Activated CD4-positive, alpha-beta T cell treated with anti-CD3 and anti-CD28 coated beads, Interleukin-2, Interleukin-4, amounts not matched to agents 100 ng/mL and 50 ng/mL, durations not matched to agents 16 hours and 8 hours (primary cell): ENCODE measurements at regions not wholly inside any gene's neighbourhood (a gene's known extent, or its start where the extent isn't known, plus 50 kb on each side); places are given as distances from the start of the nearest gene placed in this dataset.

ENCODE experiments used
- DNase-seq: peaks from one replicate; pipeline ENCODE4 v3.0.0-alpha.2; 2020; ENCODE audit warnings: low spot score

DNA sequence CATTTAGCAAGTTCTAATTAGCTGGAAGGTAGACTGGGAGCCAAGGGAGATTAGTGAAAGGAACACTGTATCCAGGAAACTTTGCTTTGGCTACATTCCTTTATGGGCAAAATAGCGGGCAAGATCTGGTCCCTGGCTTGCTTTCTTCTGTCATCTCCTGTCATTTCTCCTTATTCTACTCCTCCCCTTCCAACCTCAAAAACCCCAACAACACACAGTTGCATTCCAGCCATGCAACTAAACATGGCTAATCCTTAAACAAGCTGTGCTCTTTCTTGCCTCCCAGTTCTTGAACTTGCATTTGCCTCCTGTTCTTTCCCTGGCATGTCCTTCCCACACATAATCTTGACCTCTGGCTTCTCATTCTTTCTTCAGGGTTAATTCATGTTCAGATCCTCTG lies 59.5 kb upstream of the CDCA7L start:
- DNase-seq = no peak

DNA sequence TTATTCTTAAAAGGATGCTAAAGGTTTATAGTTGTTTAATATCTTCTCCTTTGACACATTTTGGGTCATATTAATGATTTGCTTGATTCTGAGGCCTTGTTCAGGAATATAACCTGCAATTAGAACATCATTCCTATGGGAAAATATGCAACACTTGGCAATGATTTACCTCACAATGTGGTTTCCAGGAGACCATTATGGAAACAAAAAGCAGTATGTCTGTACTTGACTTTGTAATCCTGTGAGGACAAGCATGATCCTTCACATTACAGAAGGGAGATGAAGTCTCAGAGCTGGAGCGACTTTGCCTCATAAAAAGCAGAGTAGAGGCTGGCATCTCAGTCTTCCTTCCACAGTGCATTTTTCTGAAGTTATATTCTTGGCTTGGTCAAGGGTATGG lies 57.0 kb upstream of the CDCA7L start:
- no peak for DNase-seq

DNA sequence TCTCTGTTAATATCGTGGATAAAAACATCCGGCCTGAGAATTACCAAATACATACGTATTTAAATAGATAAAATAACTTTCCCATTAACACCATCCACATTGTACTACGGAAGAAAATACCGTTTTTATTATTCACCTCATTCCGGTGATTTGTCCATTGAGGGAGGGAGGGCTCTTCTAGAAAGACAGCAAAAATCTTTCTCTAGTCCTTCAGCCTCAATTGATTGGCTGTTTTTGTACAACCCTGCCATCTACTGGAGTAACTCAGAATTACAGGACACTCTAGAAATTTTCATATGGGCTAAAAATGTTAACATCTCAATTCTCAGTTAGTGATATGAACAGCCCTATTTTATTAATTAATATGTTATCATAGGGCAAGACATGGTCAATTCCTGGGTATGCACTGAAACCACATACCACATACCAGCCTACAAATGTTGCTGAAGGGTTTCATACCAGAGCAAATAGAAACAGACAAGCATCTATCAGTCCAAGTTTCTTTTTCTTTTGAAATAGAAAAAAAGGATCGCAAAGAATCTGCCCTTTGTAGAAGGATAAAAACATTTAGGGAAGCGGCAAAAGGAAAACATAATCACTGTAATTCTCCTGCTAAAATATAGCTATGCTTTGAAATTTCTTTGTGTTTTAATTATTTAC lies 55.8 kb upstream of the CDCA7L start:
- DNase-seq = peak; percentile 61

DNA sequence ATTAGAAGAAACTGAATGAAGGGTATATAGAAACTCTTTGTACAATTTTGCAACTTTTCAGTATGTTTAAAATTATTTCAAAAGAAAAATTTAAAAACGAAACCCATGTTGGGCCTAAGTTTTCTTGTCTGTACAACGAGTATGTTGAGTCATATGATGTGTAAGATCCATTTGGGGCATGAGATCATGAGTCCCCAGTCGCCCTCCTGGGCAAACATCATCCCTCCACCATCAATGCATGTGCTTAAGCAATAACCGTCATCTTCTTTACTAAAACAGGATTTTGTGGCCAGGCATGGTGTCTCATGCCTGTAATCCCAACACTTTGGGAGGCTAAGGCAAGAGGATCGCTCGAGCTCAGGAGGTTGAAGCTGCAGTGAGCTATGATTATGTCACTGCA lies 54.2 kb upstream of the CDCA7L start:
- DNase-seq = no peak

DNA sequence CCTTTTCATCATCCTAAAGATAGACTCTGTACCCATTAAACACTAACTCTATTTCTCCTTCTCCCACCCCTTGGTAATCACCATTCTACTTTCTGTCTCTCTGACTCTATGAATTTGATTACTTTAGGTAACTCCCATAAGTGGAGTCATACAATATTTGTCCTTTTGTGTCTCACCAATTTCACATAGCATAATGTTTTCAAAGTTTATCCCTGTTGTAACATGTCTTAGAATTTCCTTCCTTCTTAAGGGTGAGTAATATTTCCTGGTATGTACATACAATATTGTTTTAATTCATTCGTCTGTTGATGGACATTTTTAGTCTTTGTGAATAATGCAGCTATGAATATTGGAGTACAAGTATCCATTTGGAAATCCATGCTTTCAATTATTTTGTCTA lies 50.9 kb upstream of the CDCA7L start:
- DNase-seq = no peak
